ENCODE measurements at regions not wholly inside any gene's neighbourhood (a gene's known extent, or its start where the extent isn't known, plus 50 kb on each side); places are given as distances from the start of the nearest gene placed in this dataset.

DNA sequence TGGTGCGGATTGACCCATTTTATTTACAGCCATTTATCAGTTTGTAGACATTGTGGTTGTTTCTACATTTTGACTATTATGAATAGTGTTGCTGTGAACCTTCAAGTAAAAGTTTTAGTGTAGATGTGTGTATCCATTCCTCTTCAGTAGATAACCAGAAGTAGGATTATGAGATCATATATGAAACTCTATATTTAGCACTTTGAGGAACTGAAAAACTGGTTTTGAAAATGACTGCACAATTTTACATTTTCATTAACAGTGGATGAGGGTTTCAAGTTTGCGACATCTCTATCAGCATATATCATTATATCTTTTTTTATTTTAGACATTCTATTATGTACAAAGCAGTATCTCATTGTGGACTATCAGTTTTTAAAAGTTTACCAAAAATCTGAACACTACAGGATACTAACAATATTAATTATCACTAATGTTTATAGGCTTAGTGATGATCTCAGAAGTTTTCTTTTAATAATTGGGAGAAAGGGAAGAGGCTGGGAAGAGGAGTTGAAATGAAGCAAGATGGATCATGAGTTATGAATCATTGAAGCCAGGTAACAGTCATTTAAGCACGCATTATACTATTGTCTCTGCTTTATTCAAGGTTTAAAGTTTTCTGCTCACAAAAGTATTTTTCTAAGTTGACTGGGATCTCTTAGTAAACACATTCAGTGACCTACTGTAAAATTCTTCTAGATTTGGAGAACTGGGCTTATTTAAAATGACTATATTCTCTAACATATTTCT lies 329.0 kb upstream of the LRATD1 start:
- DNase-seq, result no peak

- DNase-seq, result no peak
These were observed 328.2 kb upstream of the LRATD1 start for GRCh38 chr2:14304326-14304725.

DNA sequence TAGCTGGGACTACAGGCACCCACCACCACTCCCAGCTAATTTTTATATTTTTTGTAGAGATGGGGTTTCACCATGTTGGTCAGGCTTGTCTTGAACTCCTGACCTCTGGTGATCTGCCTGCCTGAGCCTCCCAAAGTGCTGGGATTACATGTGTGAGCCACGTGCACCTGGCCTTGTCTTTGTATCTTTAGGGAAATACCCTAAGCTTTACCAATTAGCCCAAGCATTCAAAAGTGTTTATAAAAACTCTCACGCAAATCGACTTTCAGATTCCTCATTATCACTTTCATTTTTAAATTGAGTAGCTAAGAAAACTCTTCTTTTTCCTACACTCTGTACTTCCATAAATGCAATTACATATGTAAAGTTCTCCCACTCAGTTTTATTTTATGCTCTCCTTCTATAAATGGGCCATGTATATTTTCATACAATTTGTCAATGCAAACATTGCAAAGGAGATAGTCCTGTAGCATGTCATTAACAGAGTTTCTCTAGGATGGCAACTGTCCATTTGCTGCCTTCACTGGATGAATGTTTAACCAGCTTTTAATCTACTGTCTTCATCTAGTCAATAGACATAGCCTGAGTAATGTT lies 326.2 kb upstream of the LRATD1 start:
- no peak for DNase-seq

- no peak for DNase-seq
These were observed 319.2 kb upstream of the LRATD1 start for GRCh38 chr2:14313341-14313740.

- DNase-seq, result no peak
These were observed 315.9 kb upstream of the LRATD1 start for GRCh38 chr2:14316594-14316993.

GRCh38 chr2:14321357-14321756 lies 311.2 kb upstream of the LRATD1 start:
- no peak for DNase-seq

DNA sequence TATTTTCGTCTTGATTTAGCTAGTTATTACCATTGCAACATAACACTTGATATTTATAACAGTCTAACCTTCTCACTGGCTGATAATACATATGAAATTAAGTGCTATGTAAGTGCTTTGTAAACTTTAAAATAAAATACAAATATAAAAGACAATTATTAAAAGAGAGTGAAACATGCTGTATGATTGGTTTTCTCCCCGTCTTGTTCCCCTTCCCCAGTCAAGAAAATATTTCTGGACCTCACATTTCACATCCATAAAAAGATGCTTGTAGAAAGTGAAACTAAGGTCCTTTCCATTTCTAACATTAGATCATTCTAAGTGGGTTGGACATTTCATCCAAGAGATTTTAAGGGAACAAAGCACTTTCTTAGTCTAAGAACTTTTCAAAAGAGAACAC lies 310.2 kb upstream of the LRATD1 start:
- no peak for DNase-seq

DNA sequence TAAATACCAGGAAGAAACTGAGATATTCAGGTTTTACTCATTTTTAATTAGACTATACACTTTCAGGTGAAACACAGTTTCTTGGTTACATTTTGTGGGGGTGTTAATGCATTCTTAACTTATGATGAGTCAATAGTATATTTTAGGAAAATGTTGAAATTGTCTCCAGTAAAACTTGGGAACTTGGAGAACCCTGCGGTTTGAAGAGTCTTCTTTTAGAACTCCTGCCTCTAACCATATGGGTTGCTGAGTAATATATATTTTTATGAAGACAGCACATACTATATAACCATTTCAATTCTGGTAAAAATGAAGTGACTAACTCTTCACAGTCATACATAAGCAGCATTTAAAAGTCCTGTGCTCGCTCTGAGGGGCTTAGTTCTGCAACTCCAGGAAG lies 308.2 kb upstream of the LRATD1 start:
- DNase-seq, result no peak

GRCh38 chr2:14330884-14331283 lies 301.6 kb upstream of the LRATD1 start:
- DNase-seq, result no peak

DNA sequence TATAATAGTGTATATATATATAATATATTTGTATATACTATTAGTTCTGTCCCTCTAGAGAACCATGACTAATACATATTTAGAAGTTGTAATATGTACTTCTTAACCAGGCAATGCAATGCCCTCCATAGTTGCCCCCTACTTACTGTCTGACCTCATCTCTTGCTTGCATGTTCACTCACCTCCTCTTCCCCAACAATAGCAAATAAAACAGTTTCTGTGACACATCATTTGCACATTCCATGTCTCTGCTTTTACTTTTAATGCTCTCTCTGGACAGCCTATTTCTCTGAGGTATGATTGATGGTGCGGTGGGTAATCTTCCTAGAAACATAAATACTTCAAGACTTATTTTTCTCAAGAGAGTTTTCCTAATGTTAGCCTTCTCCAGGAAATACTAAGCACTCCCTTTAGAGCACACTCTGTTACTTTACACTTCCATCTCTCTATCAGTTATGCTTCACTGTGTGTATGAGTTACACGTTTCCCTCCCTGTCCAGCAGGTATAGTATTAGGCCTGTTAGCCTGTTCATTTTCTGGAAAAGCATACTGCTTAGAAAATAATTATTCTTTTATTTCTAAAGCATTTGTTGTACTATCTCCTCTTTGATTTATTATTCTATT lies 295.6 kb upstream of the LRATD1 start:
- DNase-seq, result no peak

GRCh38 chr2:14340703-14341102 lies 291.8 kb upstream of the LRATD1 start:
- no peak for DNase-seq

DNA sequence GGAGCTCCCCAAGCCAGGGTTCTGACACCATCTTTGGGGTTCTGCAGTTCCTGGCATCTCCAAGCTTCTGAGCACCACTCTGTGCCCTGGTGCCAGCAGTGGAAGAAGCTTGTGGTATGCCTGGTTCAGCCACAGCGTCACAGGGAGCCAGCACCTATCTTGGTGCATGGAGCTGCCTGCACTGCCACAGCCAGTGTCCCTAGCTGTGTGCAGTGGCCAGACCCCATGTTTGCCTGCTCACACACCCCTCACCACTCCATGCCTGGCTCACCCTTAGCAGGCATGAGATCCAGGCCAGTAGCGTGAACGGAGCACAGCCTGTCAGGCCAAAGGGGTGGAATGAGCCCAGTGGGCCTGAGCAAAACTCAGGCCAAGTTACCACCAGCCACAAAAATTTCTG lies 290.2 kb upstream of the LRATD1 start:
- no peak for DNase-seq

DNA sequence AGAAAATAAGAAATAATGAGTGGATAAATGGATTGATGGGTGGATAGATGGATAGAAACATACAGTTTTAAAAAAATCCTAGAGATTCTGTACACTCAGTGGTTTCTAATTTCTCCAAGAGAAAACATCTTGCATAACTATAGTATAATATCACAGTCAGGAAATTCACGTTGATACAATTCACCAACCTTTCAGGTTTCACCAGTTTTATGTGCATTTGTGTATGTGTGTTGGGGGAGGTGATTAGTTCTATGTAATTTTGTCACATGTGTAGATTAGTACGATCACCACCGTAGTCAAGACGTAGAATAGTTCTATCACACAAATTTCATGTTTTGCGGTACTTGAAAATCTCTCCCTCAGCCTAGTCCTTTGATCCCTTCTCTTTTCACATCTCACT lies 288.2 kb upstream of the LRATD1 start:
- no peak for DNase-seq

GRCh38 chr2:14348247-14348646 lies 284.3 kb upstream of the LRATD1 start:
- no peak for DNase-seq

- DNase-seq, result no peak
These were observed 281.7 kb upstream of the LRATD1 start for GRCh38 chr2:14350856-14351255.

GRCh38 chr2:14352067-14352466 lies 280.4 kb upstream of the LRATD1 start:
- DNase-seq, result no peak

GRCh38 chr2:14354231-14354630 lies 278.3 kb upstream of the LRATD1 start:
- no peak for DNase-seq

DNA sequence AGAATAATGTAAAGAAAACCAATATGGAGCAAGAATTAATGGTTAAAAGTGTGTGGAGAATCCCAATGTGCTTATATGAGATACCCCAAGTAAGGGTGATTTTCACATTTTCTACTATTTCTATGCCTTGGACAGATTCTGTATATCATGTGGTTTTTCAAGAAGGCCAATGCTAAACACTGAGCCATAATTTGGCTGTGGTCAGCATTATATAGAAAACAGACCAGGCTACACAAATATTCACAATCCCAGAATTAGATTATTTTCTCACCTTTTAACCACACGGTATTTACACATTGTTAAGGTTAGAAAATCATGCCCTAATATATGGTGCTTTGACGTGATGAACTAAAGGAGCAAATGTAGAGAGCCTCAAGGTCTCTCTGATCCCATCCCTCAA lies 277.4 kb upstream of the LRATD1 start:
- no peak for DNase-seq

DNA sequence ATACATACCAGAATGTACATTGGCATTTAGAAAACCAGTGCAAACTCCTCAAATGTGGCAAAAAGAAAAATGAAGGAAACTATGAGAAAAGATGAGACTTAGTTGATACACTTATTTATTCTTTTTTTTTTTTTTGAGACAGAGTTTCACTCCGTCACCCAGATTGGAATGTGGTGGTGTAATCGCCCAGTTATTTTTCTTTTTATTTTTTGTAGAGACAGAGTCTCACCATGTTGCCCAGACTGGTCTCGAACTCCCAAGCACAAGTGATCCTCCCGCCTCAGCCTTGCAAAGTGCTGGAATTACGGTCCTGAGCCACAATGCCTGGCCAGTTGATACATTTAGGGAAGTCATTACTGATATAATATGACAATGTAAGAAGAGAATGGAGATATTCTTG lies 274.2 kb upstream of the LRATD1 start:
- DNase-seq, result no peak

GRCh38 chr2:14358774-14359173 lies 273.7 kb upstream of the LRATD1 start:
- DNase-seq, result no peak

DNA sequence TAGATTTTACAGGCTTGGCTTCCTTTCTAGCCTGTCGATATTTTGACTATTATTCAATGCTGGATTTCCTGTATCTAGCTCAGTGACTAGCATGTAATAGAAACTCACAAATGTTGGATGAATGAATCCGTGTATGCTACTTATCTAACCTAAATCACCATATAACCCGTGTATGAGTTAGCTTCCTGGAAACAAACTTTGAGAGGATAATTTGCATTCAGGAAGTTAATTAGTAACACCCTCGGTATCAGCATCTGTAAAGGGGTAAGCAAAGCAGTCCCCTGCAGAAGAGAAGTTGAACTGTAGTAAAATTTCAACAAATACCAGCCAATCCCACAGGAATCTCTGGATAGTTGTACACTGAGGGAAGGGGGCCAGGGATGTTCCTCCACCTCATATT lies 269.4 kb upstream of the LRATD1 start:
- no peak for DNase-seq

DNA sequence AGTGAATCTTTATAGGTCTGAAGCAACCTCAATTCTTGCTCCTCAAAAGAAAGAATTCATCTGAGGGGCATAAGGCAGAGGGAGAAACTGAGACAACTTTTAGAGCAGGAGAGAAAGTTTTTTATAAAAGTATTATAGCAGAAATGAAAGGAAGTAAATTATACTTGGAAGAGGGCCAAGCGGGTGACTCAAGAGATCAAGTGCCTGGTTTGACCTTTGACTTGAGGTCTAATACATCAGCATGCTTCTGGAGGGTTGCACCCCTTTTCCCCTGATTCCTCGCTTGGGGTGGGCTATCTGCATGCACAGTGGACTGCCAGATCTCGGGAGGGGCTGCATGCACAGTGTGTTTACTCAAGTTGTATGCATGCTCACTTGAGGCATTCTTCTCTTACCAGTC lies 268.5 kb upstream of the LRATD1 start:
- no peak for DNase-seq

DNA sequence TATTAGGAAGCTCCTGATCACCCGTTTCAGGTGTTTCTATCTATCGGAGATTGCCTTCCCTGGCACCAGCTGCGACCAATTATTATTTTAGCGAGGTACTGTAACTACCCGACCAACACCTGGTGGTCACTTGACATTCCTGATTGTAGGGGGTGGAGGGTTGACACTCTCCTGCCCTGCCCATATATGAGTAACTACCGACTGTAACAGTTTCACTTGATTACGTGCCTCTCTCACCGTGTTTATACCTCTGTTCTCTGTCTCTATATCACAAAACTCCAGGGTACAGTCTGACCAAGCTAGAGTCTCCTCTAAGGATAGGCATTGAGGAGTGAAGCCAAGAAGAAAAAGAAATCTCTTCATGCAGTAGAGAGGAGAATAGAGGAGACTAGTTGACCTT lies 268.0 kb upstream of the LRATD1 start:
- DNase-seq, result no peak

DNA sequence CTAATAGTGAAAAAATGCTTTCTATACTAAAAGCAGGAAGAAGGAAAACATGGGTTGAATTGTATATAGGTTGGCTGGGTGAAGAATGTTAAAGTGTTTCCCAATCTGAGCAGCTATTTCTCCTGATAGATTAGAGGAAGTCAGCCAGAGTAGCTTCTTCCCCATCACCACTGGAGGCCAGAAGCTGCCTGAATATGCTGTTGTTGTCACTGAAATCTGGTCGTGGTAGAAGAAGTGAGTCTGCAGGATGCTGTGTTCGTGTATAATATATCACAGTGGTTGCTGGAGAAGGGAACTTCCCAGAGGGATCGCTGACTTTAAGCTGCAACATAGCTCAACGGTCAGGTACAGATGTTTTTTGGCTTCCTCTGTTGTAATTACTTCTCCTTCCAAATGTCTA lies 247.5 kb upstream of the LRATD1 start:
- no peak for DNase-seq

DNA sequence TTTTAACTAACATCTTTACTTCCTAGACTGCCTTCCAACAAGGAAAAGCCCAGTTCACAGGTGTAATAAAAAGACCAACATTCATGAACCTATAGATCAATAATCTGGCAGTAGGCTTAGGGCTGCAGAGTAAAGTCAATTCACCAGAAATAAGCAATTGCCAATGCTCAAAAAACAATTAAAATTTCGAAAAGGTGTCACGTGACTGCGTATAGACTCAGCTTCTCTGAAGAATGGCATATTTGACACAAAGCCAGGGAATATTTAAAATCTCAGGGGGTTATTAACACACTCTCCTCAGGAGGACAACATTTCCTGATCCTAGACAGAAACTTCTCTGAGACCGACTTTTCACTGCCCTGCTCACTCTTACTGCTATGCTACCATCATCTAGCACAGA lies 245.2 kb upstream of the LRATD1 start:
- DNase-seq, result no peak
